Natural killer cell (primary cell): ENCODE measurements at regions not wholly inside any gene's neighbourhood (a gene's known extent, or its start where the extent isn't known, plus 50 kb on each side); places are given as distances from the start of the nearest gene placed in this dataset.

Experiments
- ATAC-seq, 3 donors: fragments of 150-1000 bp in 2 of 3; fragments of 200-7000 bp in 1 of 3; cut with Tn5 transposase; 1 replicate in 1 of 3; 2 replicates in 2 of 3; pipeline ENCODE4 v1.10.0; 2021; ENCODE audit warnings: mild to moderate bottlenecking in 2 of 3, moderate library complexity in 2 of 3
- DNase-seq, 2 donors: peaks; one replicate each; pipeline versions ENCODE4 v3.0.0 to v3.0.0-alpha.2; 2013 to 2021; ENCODE audit warnings: mixed read lengths in 1 of 2
- H3K27ac ChIP-seq: one replicate; pipeline ENCODE4 v1.5.1; 2013; ENCODE audit warnings: mild to moderate bottlenecking, low read length
- H3K27me3 ChIP-seq: one replicate; pipeline ENCODE4 v1.6.1; 2013; ENCODE audit warnings: low read length; ENCODE audit not compliant: control insufficient read depth, insufficient read depth
- H3K36me3 ChIP-seq: one replicate; pipeline ENCODE4 v1.6.1; 2013; ENCODE audit warnings: low read length; ENCODE audit not compliant: control insufficient read depth, insufficient read depth
- H3K4me1 ChIP-seq: one replicate; pipeline ENCODE4 v1.6.1; 2013; ENCODE audit warnings: low read length; ENCODE audit not compliant: control insufficient read depth, insufficient read depth
- H3K4me3 ChIP-seq: one replicate; pipeline ENCODE4 v1.5.1; 2013; ENCODE audit warnings: low read length
- H3K9me3 ChIP-seq: one replicate; pipeline ENCODE4 v1.6.1; 2013; ENCODE audit warnings: low read length; ENCODE audit not compliant: control insufficient read depth, insufficient read depth
- H3K27ac Mint-ChIP-seq, 2 donors: one replicate each; pipeline ENCODE4 v1.8.0; 2022; ENCODE audit warnings: mild to moderate bottlenecking in 2 of 2, mixed read lengths in 2 of 2, moderate library complexity in 1 of 2
- H3K27me3 Mint-ChIP-seq, 2 donors: one replicate each; pipeline ENCODE4 v1.8.0; 2022; ENCODE audit warnings: low read depth in 2 of 2, mixed read lengths in 2 of 2
- H3K36me3 Mint-ChIP-seq: one replicate; pipeline ENCODE4 v1.8.0; 2022; ENCODE audit warnings: mixed read lengths
- H3K4me1 Mint-ChIP-seq, 2 donors: one replicate each; pipeline ENCODE4 v1.8.0; 2022; ENCODE audit warnings: mixed read lengths in 2 of 2
- H3K4me3 Mint-ChIP-seq: one replicate; pipeline ENCODE4 v1.8.0; 2022; ENCODE audit warnings: mild to moderate bottlenecking, moderate library complexity, mixed read lengths
- H3K9me3 Mint-ChIP-seq, 2 donors: one replicate each; pipeline ENCODE4 v1.8.0; 2022; ENCODE audit warnings: mixed read lengths in 2 of 2
- WGBS: methylation state at CpG from one replicate; pipeline ENCODE4 v1.1.7; 2013; ENCODE audit warnings: missing lambda C conversion rate; ENCODE audit not compliant: insufficient coverage; 5-methylcytosine and 5-hydroxymethylcytosine counted together
- intact Hi-C: fragments of 100-400 bp; cut with micrococcal nuclease; formaldehyde crosslinking; loops from one replicate; pipeline ENCODE4 v1.14.2; 2022
- TF ChIP-seq, protein P1 (sequence below): fragments of 200-600 bp; IDR thresholded peaks from one replicate; pipeline ENCODE4 v1.8.0; 2022; ENCODE audit warnings: antibody characterized with exemption

DNA sequence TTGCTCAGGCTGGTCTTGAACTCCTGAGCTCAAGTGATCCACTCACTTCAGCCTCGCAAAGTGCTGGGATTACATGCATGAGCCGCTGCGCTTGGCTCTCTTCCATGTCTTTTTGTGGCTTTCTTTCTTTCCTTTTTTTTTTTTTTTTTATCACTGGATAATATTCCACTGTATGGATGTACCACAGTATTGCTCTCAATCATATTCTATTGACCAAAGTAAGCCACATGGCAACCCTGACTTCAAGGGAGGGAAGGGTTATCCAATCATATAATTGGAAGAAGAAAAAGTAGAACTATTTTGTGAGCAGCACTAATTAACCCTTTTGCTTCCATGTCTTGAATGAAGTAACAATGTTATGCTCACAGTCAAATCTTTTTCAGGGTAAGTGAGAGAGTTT is 307.0 kb upstream of the RASGRP1 start:
- no peaks in the 10 kb centered on the region for H3K4me1 Mint-ChIP-seq
- no peak overlapping the region for H3K4me3 Mint-ChIP-seq
- Histone ChIP-seq H3K36me3 (no peaks in the 10 kb centered on the region), H3K4me1 (no peaks in the 10 kb centered on the region), H3K4me3 (no peak overlapping the region), H3K9me3 (no peaks in the 10 kb centered on the region), H3K27ac (no peak overlapping the region), H3K27me3 (no peaks in the 10 kb centered on the region)
- no peak overlapping the region for H3K27ac Mint-ChIP-seq
- peaks cover 8 to 13% of the 10 kb centered on the region in 2 donors for H3K27me3 Mint-ChIP-seq
- DNase-seq (no peak), ATAC-seq (no peak)
- TF ChIP-seq, protein P1, sequence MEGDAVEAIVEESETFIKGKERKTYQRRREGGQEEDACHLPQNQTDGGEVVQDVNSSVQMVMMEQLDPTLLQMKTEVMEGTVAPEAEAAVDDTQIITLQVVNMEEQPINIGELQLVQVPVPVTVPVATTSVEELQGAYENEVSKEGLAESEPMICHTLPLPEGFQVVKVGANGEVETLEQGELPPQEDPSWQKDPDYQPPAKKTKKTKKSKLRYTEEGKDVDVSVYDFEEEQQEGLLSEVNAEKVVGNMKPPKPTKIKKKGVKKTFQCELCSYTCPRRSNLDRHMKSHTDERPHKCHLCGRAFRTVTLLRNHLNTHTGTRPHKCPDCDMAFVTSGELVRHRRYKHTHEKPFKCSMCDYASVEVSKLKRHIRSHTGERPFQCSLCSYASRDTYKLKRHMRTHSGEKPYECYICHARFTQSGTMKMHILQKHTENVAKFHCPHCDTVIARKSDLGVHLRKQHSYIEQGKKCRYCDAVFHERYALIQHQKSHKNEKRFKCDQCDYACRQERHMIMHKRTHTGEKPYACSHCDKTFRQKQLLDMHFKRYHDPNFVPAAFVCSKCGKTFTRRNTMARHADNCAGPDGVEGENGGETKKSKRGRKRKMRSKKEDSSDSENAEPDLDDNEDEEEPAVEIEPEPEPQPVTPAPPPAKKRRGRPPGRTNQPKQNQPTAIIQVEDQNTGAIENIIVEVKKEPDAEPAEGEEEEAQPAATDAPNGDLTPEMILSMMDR: no peak
- intact Hi-C loops: no loop called here
- WGBS: 96% methylated on average over 3 of the region's 3 CpGs
- H3K36me3 Mint-ChIP-seq: no peaks in the 10 kb centered on the region
- H3K9me3 Mint-ChIP-seq: no peaks in the 10 kb centered on the region

DNA sequence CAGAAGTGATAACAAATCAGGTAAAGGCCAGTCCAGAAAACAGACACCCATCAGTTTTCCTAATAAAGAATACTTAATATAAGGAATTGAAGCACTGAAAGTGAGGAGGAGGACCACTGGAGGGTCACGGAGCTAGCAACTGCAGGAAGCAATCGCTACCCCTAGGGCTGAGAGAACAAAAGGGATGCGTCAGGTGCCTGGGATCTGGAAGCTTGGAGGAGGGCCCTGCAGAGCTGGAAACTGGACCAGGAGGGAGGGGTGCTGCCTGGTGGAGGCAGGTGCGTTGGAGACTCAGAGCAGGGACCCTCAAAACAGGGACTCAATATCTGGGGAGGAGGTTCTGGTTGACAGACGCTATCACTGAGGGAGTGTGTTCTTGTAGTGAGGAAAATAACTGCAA is 308.1 kb upstream of the RASGRP1 start:
- TF ChIP-seq, protein P1: no peak
- Histone ChIP-seq H3K27me3 (no peaks in the 10 kb centered on the region), H3K27ac (no peak overlapping the region), H3K36me3 (no peaks in the 10 kb centered on the region), H3K4me1 (no peaks in the 10 kb centered on the region), H3K9me3 (no peaks in the 10 kb centered on the region), H3K4me3 (no peak overlapping the region)
- H3K4me1 Mint-ChIP-seq: no peaks in the 10 kb centered on the region
- no peaks in the 10 kb centered on the region for H3K9me3 Mint-ChIP-seq
- no peaks in the 10 kb centered on the region for H3K36me3 Mint-ChIP-seq
- peaks cover 0 to 9% of the 10 kb centered on the region in 2 donors for H3K27me3 Mint-ChIP-seq
- H3K4me3 Mint-ChIP-seq: no peak overlapping the region
- no peak overlapping the region for H3K27ac Mint-ChIP-seq
- no peak for ATAC-seq
- no peak for DNase-seq
- intact Hi-C loops: no loop called here
- 94% methylated on average over 5 of the region's 5 CpGs for WGBS

DNA sequence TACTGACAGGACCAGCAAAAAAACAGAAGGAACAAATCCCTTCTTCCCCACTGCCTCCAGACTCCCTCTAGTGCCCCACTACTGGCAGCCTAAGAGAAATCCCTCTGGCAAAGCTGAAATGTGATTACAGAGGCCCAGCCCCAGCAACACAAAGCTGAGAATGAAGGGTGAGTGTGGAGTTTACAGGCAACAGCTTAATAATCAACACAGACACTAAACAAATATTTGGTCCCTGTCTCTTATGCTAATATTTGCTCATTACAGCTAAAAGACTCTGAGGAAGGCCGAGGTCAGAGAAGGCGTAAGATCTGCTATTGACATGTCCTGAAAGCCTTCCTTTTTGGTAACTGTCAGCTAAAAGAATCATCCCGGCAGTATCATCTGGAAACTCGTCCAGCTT is 308.5 kb upstream of the RASGRP1 start:
- no peaks in the 10 kb centered on the region for H3K9me3 Mint-ChIP-seq
- Histone ChIP-seq H3K27me3 (no peaks in the 10 kb centered on the region), H3K4me1 (no peaks in the 10 kb centered on the region), H3K36me3 (no peaks in the 10 kb centered on the region), H3K27ac (no peak overlapping the region), H3K9me3 (no peaks in the 10 kb centered on the region), H3K4me3 (no peak overlapping the region)
- DNase-seq: no peak
- TF ChIP-seq, protein P1: no peak
- no peak overlapping the region for H3K4me3 Mint-ChIP-seq
- ATAC-seq: no peak
- H3K27me3 Mint-ChIP-seq: peaks cover 0 to 9% of the 10 kb centered on the region in 2 donors
- H3K36me3 Mint-ChIP-seq: no peaks in the 10 kb centered on the region
- H3K4me1 Mint-ChIP-seq: no peaks in the 10 kb centered on the region
- H3K27ac Mint-ChIP-seq: no peak overlapping the region
- WGBS: 87% methylated on average over 4 of the region's 4 CpGs
- intact Hi-C loops: no loop called here

DNA sequence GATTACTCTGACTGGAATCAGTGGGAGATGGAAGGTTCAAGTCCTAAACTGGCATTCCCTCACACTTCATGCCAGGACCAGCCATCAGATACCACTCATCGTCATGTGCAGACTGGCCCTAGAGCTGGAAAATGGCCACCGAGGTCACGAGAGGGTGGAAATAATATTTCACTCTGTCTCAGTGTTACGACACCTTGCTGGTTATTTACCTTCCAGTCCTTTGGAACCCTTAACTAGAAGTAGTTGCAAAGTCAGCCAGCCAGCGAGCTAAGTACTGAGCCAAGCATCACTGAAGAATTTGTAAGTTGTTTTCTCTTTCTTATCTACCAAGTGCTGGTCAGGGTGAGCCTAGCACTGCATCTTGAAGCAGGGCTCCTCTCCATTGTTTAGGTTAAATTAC is 309.9 kb upstream of the RASGRP1 start:
- H3K27me3 ChIP-seq: no peaks in the 10 kb centered on the region
- H3K36me3 Mint-ChIP-seq: no peaks in the 10 kb centered on the region

More for the DNA sequence above, 309.9 kb upstream of the RASGRP1 start:
- Mint-ChIP-seq H3K4me1 (no peaks in the 10 kb centered on the region), H3K27ac (no peak overlapping the region), H3K9me3 (no peaks in the 10 kb centered on the region), H3K4me3 (no peak overlapping the region), H3K27me3 (peaks cover 0 to 8% of the 10 kb centered on the region in 2 donors)
- Histone ChIP-seq H3K4me3 (no peak overlapping the region), H3K4me1 (no peaks in the 10 kb centered on the region), H3K36me3 (no peaks in the 10 kb centered on the region), H3K9me3 (no peaks in the 10 kb centered on the region), H3K27ac (no peak overlapping the region)
- TF ChIP-seq, protein P1: no peak
- intact Hi-C loops: no loop called here
- no peak for ATAC-seq
- 85% methylated on average over 5 of the region's 5 CpGs for WGBS
- DNase-seq: no peak
